Caco-2 (cell line): ENCODE measurements at regions not wholly inside any gene's neighbourhood (a gene's known extent, or its start where the extent isn't known, plus 50 kb on each side); places are given as distances from the start of the nearest gene placed in this dataset.

Source experiments
- BruUV-seq: library from RNA; stranded (reverse); fragments of 400-500 nt; replicated peaks from 2 replicates; lab custom pipeline; 2021; lab: Mats Ljungman, UMichigan
- CTCF ChIA-PET: fragments of 300-600 bp; sonication (Branson Sonifier 250); formaldehyde crosslinking; loops from one replicate; lab custom pipeline; 2022; ENCODE audit warnings: antibody characterized with exemption; lab: Charles Lee
- POLR2A ChIA-PET: fragments of 300-600 bp; sonication (Branson Sonifier 250); formaldehyde crosslinking; loops from one replicate; lab custom pipeline; 2022; ENCODE audit warnings: antibody characterized with exemption; lab: Charles Lee
- DNase-seq, 2 experiments: peaks; one replicate each; pipeline versions ENCODE4 v3.0.0 to v3.0.0-alpha.2; 2020 to 2022
- H3K27me3 ChIP-seq: replicated peaks from 2 replicates; pipeline ENCODE4 v1.6.0; 2011; ENCODE audit warnings: low read length; ENCODE audit not compliant: control insufficient read depth, insufficient read depth
- H3K36me3 ChIP-seq: 2 replicates; pipeline ENCODE4 v1.5.1; 2011; ENCODE audit warnings: low read length; ENCODE audit not compliant: control insufficient read depth, insufficient read depth
- H3K4me1 ChIP-seq: fragments of 250-450 bp; sonication (Bioruptor Pico); 2 replicates; pipeline ENCODE4 v1.5.1; 2020; ENCODE audit warnings: mild to moderate bottlenecking
- H3K4me3 ChIP-seq: 2 replicates; pipeline ENCODE4 v1.5.1; 2011; ENCODE audit warnings: low read depth, mild to moderate bottlenecking, control low read depth, low read length
- H3K9me3 ChIP-seq: fragments of 250-450 bp; sonication (Bioruptor Pico); 2 replicates; pipeline ENCODE4 v1.5.1; 2020; ENCODE audit warnings: mild to moderate bottlenecking, moderate library complexity
- H3K27ac Mint-ChIP-seq: one replicate; pipeline ENCODE4 v1.8.0; 2022; ENCODE audit warnings: mixed read lengths; ENCODE audit not compliant: unreplicated experiment
- H3K27me3 Mint-ChIP-seq: one replicate; pipeline ENCODE4 v1.8.0; 2022; ENCODE audit warnings: mixed read lengths; ENCODE audit not compliant: insufficient read depth, unreplicated experiment
- H3K36me3 Mint-ChIP-seq: one replicate; pipeline ENCODE4 v1.8.0; 2022; ENCODE audit warnings: mild to moderate bottlenecking, mixed read lengths; ENCODE audit not compliant: insufficient read depth, unreplicated experiment
- H3K4me1 Mint-ChIP-seq: one replicate; pipeline ENCODE4 v1.8.0; 2022; ENCODE audit warnings: low read depth, mixed read lengths; ENCODE audit not compliant: unreplicated experiment
- H3K4me3 Mint-ChIP-seq: one replicate; pipeline ENCODE4 v1.8.0; 2022; ENCODE audit warnings: mild to moderate bottlenecking, moderate library complexity, mixed read lengths; ENCODE audit not compliant: unreplicated experiment
- H3K9me3 Mint-ChIP-seq: one replicate; pipeline ENCODE4 v1.8.0; 2022; ENCODE audit warnings: mixed read lengths; ENCODE audit not compliant: unreplicated experiment
- CTCF ChIP-seq, 2 experiments: fragments of 200-600 bp in 1 of 2; IDR thresholded peaks; 1 replicate in 1 of 2; 2 replicates in 1 of 2; pipeline versions ENCODE4 v1.5.1 to v1.8.0; 2011 to 2022; ENCODE audit warnings: antibody characterized with exemption in 1 of 2, control low read depth in 1 of 2, inconsistent platforms in 1 of 2, low read depth in 1 of 2, low read length in 1 of 2, mild to moderate bottlenecking in 1 of 2, moderate library complexity in 1 of 2; ENCODE audit not compliant: insufficient read depth in 1 of 2, severe bottlenecking in 1 of 2, unreplicated experiment in 1 of 2
- intact Hi-C: fragments of 100-400 bp; cut with micrococcal nuclease; formaldehyde crosslinking; loops from one replicate; pipeline ENCODE4 v1.10.0; 2022; ENCODE audit not compliant: unreplicated experiment

GRCh38 chr5:5899716-5900115, 477.2 kb downstream of the ICE1 start:
- peaks cover 13% of the 10 kb centered on the region for H3K9me3 Mint-ChIP-seq
- Histone ChIP-seq H3K4me3 (no peak overlapping the region), H3K9me3 (0 out of 2 replicates have a peak, but pooled peaks cover 3% of the 10 kb centered on the region), H3K4me1 (no peaks in the 10 kb centered on the region), H3K36me3 (no peaks in the 10 kb centered on the region), H3K27me3 (no peaks in the 10 kb centered on the region)
- no peak for TF ChIP-seq CTCF (IDR thresholded peaks at IDR 0.05; ENCODE audit: insufficient read depth in 1 of 2, low read depth in 1 of 2, low read length in 1 of 2, severe bottlenecking in 1 of 2, unreplicated experiment in 1 of 2)
- no peaks in the 10 kb centered on the region for H3K36me3 Mint-ChIP-seq
- no peak for DNase-seq
- CTCF ChIA-PET: no interaction called here
- BruUV-seq: no TSS peak
- H3K4me1 Mint-ChIP-seq: no peaks in the 10 kb centered on the region
- no peak overlapping the region for H3K27ac Mint-ChIP-seq
- POLR2A ChIA-PET: no interaction called here
- no peaks in the 10 kb centered on the region for H3K27me3 Mint-ChIP-seq
- no peak overlapping the region for H3K4me3 Mint-ChIP-seq
- intact Hi-C loops: no loop called here

GRCh38 chr5:5888284-5888683, 465.8 kb downstream of the ICE1 start:
- no peak for TF ChIP-seq CTCF (IDR thresholded peaks at IDR 0.05; ENCODE audit: insufficient read depth in 1 of 2, low read depth in 1 of 2, low read length in 1 of 2, severe bottlenecking in 1 of 2, unreplicated experiment in 1 of 2)
- H3K27ac Mint-ChIP-seq: no peak overlapping the region
- BruUV-seq: no TSS peak
- H3K27me3 Mint-ChIP-seq: peaks cover 22% of the 10 kb centered on the region
- H3K27me3 ChIP-seq: no peaks in the 10 kb centered on the region
- H3K4me1 ChIP-seq: no peaks in the 10 kb centered on the region
- CTCF ChIA-PET: no interaction called here
- H3K4me3 Mint-ChIP-seq: no peak overlapping the region
- H3K9me3 Mint-ChIP-seq: no peaks in the 10 kb centered on the region
- intact Hi-C loops: no loop called here
- no peaks in the 10 kb centered on the region for H3K4me1 Mint-ChIP-seq
- no peaks in the 10 kb centered on the region for H3K36me3 ChIP-seq
- no peak overlapping the region for H3K4me3 ChIP-seq
- H3K36me3 Mint-ChIP-seq: no peaks in the 10 kb centered on the region
- DNase-seq: no peak
- no peaks in the 10 kb centered on the region for H3K9me3 ChIP-seq
- POLR2A ChIA-PET: no interaction called here

DNA sequence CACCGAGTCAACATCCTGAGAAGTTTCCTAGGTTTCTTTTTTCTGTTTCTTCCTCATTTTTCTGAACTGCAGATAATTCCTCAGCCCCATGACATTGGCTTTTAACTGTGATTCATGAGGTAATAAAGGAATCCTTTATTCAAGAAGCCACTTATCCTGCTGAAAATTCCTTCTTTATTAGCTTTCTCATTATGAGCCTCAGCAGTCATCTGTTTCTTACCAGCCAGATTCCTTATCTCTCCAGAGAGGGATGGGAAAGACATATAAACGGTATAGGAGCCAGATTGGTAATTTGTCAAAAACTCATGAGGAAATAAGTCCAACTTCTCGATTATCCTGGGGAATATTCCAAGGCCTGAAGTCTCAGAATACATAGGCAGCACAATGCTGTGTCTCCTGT, 465.4 kb downstream of the ICE1 start:
- Histone ChIP-seq H3K4me3 (no peak overlapping the region), H3K9me3 (no peaks in the 10 kb centered on the region), H3K4me1 (no peaks in the 10 kb centered on the region), H3K27me3 (no peaks in the 10 kb centered on the region), H3K36me3 (no peaks in the 10 kb centered on the region)
- Mint-ChIP-seq H3K9me3 (no peaks in the 10 kb centered on the region), H3K27me3 (peaks cover 21% of the 10 kb centered on the region), H3K36me3 (no peaks in the 10 kb centered on the region), H3K27ac (no peak overlapping the region), H3K4me3 (no peak overlapping the region), H3K4me1 (no peaks in the 10 kb centered on the region)
- no peak for TF ChIP-seq CTCF (IDR thresholded peaks at IDR 0.05; ENCODE audit: insufficient read depth in 1 of 2, low read depth in 1 of 2, low read length in 1 of 2, severe bottlenecking in 1 of 2, unreplicated experiment in 1 of 2)
- POLR2A ChIA-PET: no interaction called here
- intact Hi-C loops: no loop called here
- no TSS peak for BruUV-seq
- DNase-seq: no peak
- CTCF ChIA-PET: no interaction called here
